IPS-20b (cell line): ENCODE measurements at regions not wholly inside any gene's neighbourhood (a gene's known extent, or its start where the extent isn't known, plus 50 kb on each side); places are given as distances from the start of the nearest gene placed in this dataset.

Experiments
- H3K27ac ChIP-seq: one replicate; pipeline ENCODE4 v1.5.1; 2013; ENCODE audit warnings: low read length
- H3K27me3 ChIP-seq: 2 replicates; pipeline ENCODE4 v1.6.1; 2013; ENCODE audit warnings: mild to moderate bottlenecking, low read length, inconsistent platforms; ENCODE audit not compliant: insufficient read depth
- H3K36me3 ChIP-seq: 2 replicates; pipeline ENCODE4 v1.6.1; 2013; ENCODE audit warnings: low read depth, mild to moderate bottlenecking, inconsistent platforms, low read length, moderate library complexity; ENCODE audit not compliant: insufficient read depth
- H3K4me1 ChIP-seq: 2 replicates; pipeline ENCODE4 v1.6.1; 2013; ENCODE audit warnings: mild to moderate bottlenecking, control low read depth, inconsistent platforms, low read length, moderate library complexity; ENCODE audit not compliant: insufficient read depth
- H3K4me3 ChIP-seq: 2 replicates; pipeline ENCODE4 v1.5.1; 2013; ENCODE audit warnings: mild to moderate bottlenecking, low read length, inconsistent platforms
- H3K9ac ChIP-seq: 2 replicates; pipeline ENCODE4 v1.6.1; 2013; ENCODE audit warnings: low read depth, mild to moderate bottlenecking, inconsistent platforms, low read length, moderate library complexity
- H3K9me3 ChIP-seq: 2 replicates; pipeline ENCODE4 v1.6.1; 2013; ENCODE audit warnings: mild to moderate bottlenecking, low read depth, low read length, inconsistent platforms; ENCODE audit not compliant: insufficient read depth

DNA sequence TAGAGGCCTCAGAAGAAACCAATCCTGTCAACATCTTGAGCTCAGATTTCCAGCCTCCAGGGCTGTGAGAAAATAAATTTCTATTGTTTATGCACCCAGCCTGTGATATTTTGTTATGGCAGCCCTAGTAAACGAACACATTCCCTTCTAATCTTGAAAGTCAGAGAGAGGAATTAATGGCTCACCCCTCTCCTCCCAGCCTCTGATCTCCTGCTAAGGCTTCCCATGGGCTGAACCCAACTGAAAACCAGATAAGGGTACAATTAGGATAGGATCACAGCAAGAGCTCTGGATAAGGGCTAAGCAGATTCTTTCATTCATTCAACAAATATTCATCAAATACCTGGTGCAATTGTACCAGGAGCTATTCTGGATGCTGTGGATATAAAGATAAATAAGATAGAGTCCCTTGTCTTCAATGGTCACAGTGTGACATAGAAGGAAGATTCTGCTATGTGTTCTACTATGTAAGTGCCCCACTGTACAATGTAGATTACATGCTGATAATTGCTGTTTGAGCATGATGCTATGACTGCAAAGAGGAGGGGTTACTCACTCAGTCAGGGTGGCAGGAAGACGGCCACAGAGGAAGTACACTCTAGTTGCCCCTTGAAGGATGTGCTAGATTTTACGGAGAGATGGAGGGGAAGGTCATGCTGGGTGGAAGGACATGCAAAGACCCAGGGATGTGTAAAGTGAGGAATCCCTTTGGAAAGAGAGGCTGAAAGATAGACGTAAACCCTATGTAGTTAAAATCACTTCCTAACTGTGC lies 203.3 kb upstream of the JUN start:
- H3K27me3 ChIP-seq = no peaks in the 10 kb centered on the region
- no peak overlapping the region for H3K9ac ChIP-seq

DNA sequence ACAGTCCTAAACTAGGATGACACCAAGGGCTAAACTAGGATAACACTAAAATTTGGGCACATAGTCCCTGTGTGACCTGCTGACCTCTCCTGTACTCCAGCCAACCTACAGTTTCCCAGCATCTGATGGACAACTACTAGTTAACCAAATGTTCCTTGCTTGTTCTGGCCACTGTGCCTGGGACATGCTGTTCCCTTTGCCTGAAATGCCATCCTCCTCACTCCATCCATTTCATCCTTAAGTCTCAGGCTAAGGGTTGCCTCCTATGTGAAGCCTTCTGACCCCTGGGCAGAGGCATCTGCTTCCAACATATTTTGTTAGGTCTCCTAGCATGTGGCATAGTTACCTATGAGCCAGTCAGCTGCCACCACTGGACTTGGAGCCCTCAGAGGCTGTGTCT lies 204.9 kb upstream of the JUN start:
- H3K4me1 ChIP-seq = no peaks in the 10 kb centered on the region
- no peak overlapping the region for H3K9ac ChIP-seq
- no peaks in the 10 kb centered on the region for H3K9me3 ChIP-seq
- no peak overlapping the region for H3K4me3 ChIP-seq
- H3K27me3 ChIP-seq = no peaks in the 10 kb centered on the region
- no peak overlapping the region for H3K27ac ChIP-seq
- no peaks in the 10 kb centered on the region for H3K36me3 ChIP-seq

More for the DNA sequence above, 203.3 kb upstream of the JUN start:
- H3K4me1 ChIP-seq = no peaks in the 10 kb centered on the region
- H3K4me3 ChIP-seq = no peak overlapping the region
- H3K36me3 ChIP-seq = no peaks in the 10 kb centered on the region
- H3K27ac ChIP-seq = no peak overlapping the region
- no peaks in the 10 kb centered on the region for H3K9me3 ChIP-seq

- no peak overlapping the region for H3K4me3 ChIP-seq
- no peak overlapping the region for H3K27ac ChIP-seq
- no peaks in the 10 kb centered on the region for H3K27me3 ChIP-seq
- no peak overlapping the region for H3K9ac ChIP-seq
- no peaks in the 10 kb centered on the region for H3K4me1 ChIP-seq
- no peaks in the 10 kb centered on the region for H3K9me3 ChIP-seq
- H3K36me3 ChIP-seq = no peaks in the 10 kb centered on the region
Measured at GRCh38 chr1:58989845-58990244, 206.0 kb upstream of the JUN start.

- Histone ChIP-seq H3K9ac (no peak overlapping the region), H3K9me3 (no peaks in the 10 kb centered on the region), H3K27ac (no peak overlapping the region), H3K27me3 (no peaks in the 10 kb centered on the region), H3K36me3 (no peaks in the 10 kb centered on the region), H3K4me1 (no peaks in the 10 kb centered on the region), H3K4me3 (no peak overlapping the region)
Measured at GRCh38 chr1:58991305-58991704, 207.5 kb upstream of the JUN start.

DNA sequence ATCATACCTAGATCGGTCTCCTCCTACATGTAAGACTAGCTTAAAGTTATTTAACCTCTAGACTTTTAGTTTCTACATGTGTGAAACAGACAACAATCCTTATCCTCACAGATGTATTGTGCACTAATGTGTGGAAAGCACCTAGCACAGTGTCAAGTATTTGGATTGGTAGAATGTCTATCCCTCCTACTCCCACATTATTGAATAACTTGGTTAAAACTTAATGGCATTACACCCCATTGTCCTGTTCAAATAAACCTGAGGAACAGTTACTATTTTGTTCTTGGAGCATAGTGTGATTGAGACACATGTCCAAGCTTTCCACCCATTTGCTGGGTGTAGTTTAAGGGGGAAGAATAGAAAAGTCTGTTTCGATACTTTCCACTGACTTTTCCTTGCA lies 208.8 kb upstream of the JUN start:
- Histone ChIP-seq H3K27ac (no peak overlapping the region), H3K36me3 (no peaks in the 10 kb centered on the region), H3K9ac (no peak overlapping the region), H3K4me1 (no peaks in the 10 kb centered on the region), H3K27me3 (no peaks in the 10 kb centered on the region), H3K9me3 (no peaks in the 10 kb centered on the region), H3K4me3 (no peak overlapping the region)

- Histone ChIP-seq H3K4me1 (no peaks in the 10 kb centered on the region), H3K9me3 (no peaks in the 10 kb centered on the region), H3K4me3 (no peak overlapping the region), H3K9ac (no peak overlapping the region), H3K27ac (no peak overlapping the region), H3K36me3 (no peaks in the 10 kb centered on the region), H3K27me3 (no peaks in the 10 kb centered on the region)
Measured at GRCh38 chr1:58993403-58993802, 209.6 kb upstream of the JUN start.

- Histone ChIP-seq H3K9ac (no peak overlapping the region), H3K9me3 (no peaks in the 10 kb centered on the region), H3K27ac (no peak overlapping the region), H3K4me1 (no peaks in the 10 kb centered on the region), H3K27me3 (no peaks in the 10 kb centered on the region), H3K36me3 (no peaks in the 10 kb centered on the region), H3K4me3 (no peak overlapping the region)
Measured at GRCh38 chr1:58994664-58995063, 210.8 kb upstream of the JUN start.

DNA sequence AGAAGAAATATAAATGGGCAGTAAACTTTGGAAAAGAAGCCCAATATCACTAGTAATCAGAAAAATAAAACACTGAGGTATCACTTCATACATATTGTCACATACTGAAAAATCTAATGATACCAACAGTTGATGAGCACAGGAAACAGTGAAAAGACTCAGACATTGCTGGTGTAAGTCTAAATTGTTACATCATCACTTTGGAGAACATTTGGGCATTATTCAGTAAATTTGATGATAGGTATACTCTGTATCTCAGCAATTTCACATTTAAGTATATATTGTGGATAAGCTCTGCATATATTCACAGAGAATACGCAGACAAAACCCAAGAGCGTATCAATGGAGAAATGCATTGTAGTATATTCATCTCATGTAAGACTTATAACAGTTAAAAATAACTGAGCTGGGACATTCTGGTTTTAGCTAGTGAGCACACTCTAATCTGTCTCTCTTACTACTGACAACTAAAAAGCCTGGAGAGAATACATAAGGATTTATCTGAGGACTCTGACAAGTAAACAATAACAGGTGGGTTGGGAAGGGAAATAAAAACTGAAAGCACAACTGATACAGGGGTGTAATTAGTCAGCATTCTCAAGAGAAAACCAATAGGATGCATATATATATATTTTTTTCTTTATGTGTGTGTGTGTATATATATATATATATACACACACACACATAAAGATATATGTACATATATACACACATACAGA lies 212.7 kb upstream of the JUN start:
- Histone ChIP-seq H3K27me3 (no peaks in the 10 kb centered on the region), H3K27ac (no peak overlapping the region), H3K4me1 (no peaks in the 10 kb centered on the region), H3K36me3 (no peaks in the 10 kb centered on the region), H3K9me3 (no peaks in the 10 kb centered on the region), H3K9ac (no peak overlapping the region), H3K4me3 (no peak overlapping the region)

DNA sequence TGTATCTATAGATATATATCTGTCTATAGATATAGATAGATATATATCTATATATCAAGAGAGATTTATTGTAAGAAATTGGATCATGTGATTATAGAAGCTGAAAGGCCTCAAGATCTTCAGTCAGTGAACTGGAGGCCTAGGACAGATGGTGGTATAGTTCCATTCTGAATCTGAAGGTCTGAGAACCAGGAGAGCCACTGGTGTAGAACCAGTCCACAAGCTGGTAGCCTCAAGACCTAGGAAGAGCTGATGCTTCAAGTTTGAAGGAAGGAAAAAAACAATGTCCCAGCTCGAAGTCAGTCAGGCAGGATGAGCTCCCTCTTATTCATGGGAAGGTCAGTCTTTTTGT lies 213.2 kb upstream of the JUN start:
- Histone ChIP-seq H3K4me1 (no peaks in the 10 kb centered on the region), H3K27me3 (no peaks in the 10 kb centered on the region), H3K9me3 (no peaks in the 10 kb centered on the region), H3K36me3 (no peaks in the 10 kb centered on the region), H3K9ac (no peak overlapping the region), H3K27ac (no peak overlapping the region), H3K4me3 (no peak overlapping the region)

DNA sequence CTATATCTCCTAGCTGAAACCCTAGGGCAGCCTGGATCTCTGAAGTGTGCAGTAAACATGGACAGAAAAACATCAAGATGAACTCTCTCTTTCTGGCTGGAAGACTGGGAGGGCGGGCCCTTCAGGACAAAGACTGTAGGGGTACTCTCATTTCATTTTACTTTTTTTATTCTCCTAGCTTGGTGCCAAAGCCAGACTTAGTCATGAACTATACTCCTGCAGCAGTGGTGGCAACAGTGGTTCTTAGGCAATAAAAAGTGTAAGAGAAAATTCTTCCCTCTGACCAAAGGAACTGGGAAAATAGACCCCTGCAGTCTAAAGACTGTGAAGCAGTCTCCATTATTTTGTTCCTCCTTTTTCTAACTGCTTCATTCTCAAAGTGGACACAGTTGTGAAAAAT lies 213.8 kb upstream of the JUN start:
- no peaks in the 10 kb centered on the region for H3K9me3 ChIP-seq
- H3K4me1 ChIP-seq = no peaks in the 10 kb centered on the region
- no peaks in the 10 kb centered on the region for H3K27me3 ChIP-seq
- H3K4me3 ChIP-seq = no peak overlapping the region
- H3K36me3 ChIP-seq = no peaks in the 10 kb centered on the region
- H3K27ac ChIP-seq = no peak overlapping the region
- H3K9ac ChIP-seq = no peak overlapping the region

DNA sequence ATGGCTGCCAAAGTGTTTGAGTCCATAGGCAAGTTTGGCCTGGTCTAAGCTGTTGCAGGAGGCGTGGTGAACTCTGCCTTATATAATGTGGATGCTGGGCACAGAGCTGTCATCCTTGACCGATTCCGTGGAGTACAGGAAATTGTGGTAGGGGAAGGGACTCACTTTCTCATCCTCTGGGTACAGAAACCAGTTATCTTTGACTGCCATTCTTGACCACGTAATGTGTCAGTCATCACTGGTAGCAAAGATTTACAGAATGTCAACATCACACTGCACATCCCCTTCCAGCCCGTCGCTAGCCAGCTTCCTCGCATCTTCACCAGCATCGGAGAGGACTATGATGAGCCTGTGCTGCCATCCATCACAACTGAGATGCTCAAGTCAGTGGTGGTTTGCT lies 215.8 kb upstream of the JUN start:
- no peaks in the 10 kb centered on the region for H3K4me1 ChIP-seq
- H3K27me3 ChIP-seq = no peaks in the 10 kb centered on the region
- H3K27ac ChIP-seq = no peak overlapping the region

DNA sequence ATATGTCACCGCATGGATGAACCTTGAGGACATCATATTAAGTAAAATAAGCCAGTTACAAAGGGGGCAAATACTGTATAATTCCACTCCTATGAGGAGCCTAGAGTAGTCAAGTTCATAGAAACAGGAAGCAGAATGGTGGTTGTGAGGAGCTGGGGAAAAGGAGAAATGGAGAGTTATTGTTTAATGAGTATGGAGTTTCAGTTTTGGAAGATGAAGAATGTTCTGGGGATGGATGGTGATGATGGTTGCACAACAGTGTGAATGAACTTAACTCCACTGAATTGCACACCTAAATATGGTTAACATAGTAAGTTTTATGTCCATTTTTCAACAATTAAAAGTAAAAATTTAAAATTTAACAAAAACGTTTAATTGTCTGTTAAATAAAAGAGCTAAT lies 220.9 kb upstream of the JUN start:
- H3K9ac ChIP-seq = no peak overlapping the region
- H3K4me1 ChIP-seq = peaks cover 4% of the 10 kb centered on the region
- H3K36me3 ChIP-seq = no peaks in the 10 kb centered on the region
- H3K9me3 ChIP-seq = no peaks in the 10 kb centered on the region
- no peak overlapping the region for H3K27ac ChIP-seq
- no peaks in the 10 kb centered on the region for H3K27me3 ChIP-seq
- no peak overlapping the region for H3K4me3 ChIP-seq

More for the DNA sequence above, 215.8 kb upstream of the JUN start:
- Histone ChIP-seq H3K9me3 (no peaks in the 10 kb centered on the region), H3K9ac (no peak overlapping the region), H3K36me3 (no peaks in the 10 kb centered on the region), H3K4me3 (no peak overlapping the region)
